ENCODE measurements at regions not wholly inside any gene's neighbourhood (a gene's known extent, or its start where the extent isn't known, plus 50 kb on each side); places are given as distances from the start of the nearest gene placed in this dataset.

- Histone ChIP-seq H3K36me3 (ENCODE audit: insufficient read depth, low read length) (no peaks in the 10 kb centered on the region), H3K27ac (ENCODE audit: low read depth in 1 of 2, low read length in 2 of 2) (no peak overlapping the region), H3K9me3 (ENCODE audit: control insufficient read depth in 1 of 2, insufficient read depth in 1 of 2, low read length in 2 of 2) (peaks cover 0 to 5% of the 10 kb centered on the region in 2 experiments), H3K4me1 (ENCODE audit: insufficient read depth, low read length) (no peaks in the 10 kb centered on the region), H3K27me3 (ENCODE audit: control insufficient read depth in 1 of 2, insufficient read depth in 2 of 2, low read length in 2 of 2) (no peaks in the 10 kb centered on the region), H3K4me3 (ENCODE audit: low read length) (no peak overlapping the region)
- intact Hi-C loops (cut with DNase I, micrococcal nuclease) = no loop called here
- CTCF ChIA-PET = no interaction called here
- TF ChIP-seq CTCF (IDR thresholded peaks at IDR 0.05) = no peak
- no peaks in the 10 kb centered on the region for H3K27me3 Mint-ChIP-seq
- H3K9me3 Mint-ChIP-seq = no peaks in the 10 kb centered on the region
- POLR2A ChIA-PET = no interaction called here
- no peaks in the 10 kb centered on the region for H3K4me1 Mint-ChIP-seq (ENCODE audit: low read depth)
- H3K36me3 Mint-ChIP-seq (ENCODE audit: low read depth) = no peaks in the 10 kb centered on the region
- DNase-seq (no peak), ATAC-seq (ENCODE audit: poor library complexity) (no peak)
- H3K27ac Mint-ChIP-seq = no peak overlapping the region
- H3K4me3 Mint-ChIP-seq = no peak overlapping the region
These were observed 90.1 kb upstream of the ARMC3 start for GRCh38 chr10:22837771-22838170.

- POLR2A ChIA-PET = no interaction called here
- Mint-ChIP-seq H3K4me3 (no peak overlapping the region), H3K9me3 (no peaks in the 10 kb centered on the region), H3K27ac (no peak overlapping the region), H3K36me3 (ENCODE audit: low read depth) (no peaks in the 10 kb centered on the region), H3K27me3 (no peaks in the 10 kb centered on the region), H3K4me1 (ENCODE audit: low read depth) (no peaks in the 10 kb centered on the region)
- Histone ChIP-seq H3K27ac (ENCODE audit: low read depth in 1 of 2, low read length in 2 of 2) (no peak overlapping the region), H3K4me3 (ENCODE audit: low read length) (no peak overlapping the region), H3K4me1 (ENCODE audit: insufficient read depth, low read length) (no peaks in the 10 kb centered on the region), H3K9me3 (ENCODE audit: control insufficient read depth in 1 of 2, insufficient read depth in 1 of 2, low read length in 2 of 2) (peaks cover 0 to 5% of the 10 kb centered on the region in 2 experiments), H3K36me3 (ENCODE audit: insufficient read depth, low read length) (no peaks in the 10 kb centered on the region), H3K27me3 (ENCODE audit: control insufficient read depth in 1 of 2, insufficient read depth in 2 of 2, low read length in 2 of 2) (no peaks in the 10 kb centered on the region)
- CTCF ChIA-PET = no interaction called here
- intact Hi-C loops (cut with DNase I, micrococcal nuclease) = no loop called here
- no peak for DNase-seq
- TF ChIP-seq CTCF (IDR thresholded peaks at IDR 0.05) = no peak
- no peak for ATAC-seq (ENCODE audit: poor library complexity)
These were observed 90.5 kb upstream of the ARMC3 start for GRCh38 chr10:22837351-22837750.

- DNase-seq (no peak), ATAC-seq (ENCODE audit: poor library complexity) (no peak)
- no peaks in the 10 kb centered on the region for H3K4me1 ChIP-seq (ENCODE audit: insufficient read depth, low read length)
- no peaks in the 10 kb centered on the region for H3K36me3 Mint-ChIP-seq (ENCODE audit: low read depth)
- TF ChIP-seq CTCF (IDR thresholded peaks at IDR 0.05) = no peak
- peaks cover 0 to 12% of the 10 kb centered on the region in 2 experiments for H3K9me3 ChIP-seq (ENCODE audit: control insufficient read depth in 1 of 2, insufficient read depth in 1 of 2, low read length in 2 of 2)
- no peak overlapping the region for H3K4me3 Mint-ChIP-seq
- H3K4me3 ChIP-seq (ENCODE audit: low read length) = no peak overlapping the region
- H3K27me3 Mint-ChIP-seq = no peaks in the 10 kb centered on the region
- no peaks in the 10 kb centered on the region for H3K4me1 Mint-ChIP-seq (ENCODE audit: low read depth)
- no peaks in the 10 kb centered on the region for H3K36me3 ChIP-seq (ENCODE audit: insufficient read depth, low read length)
- H3K9me3 Mint-ChIP-seq = no peaks in the 10 kb centered on the region
- H3K27me3 ChIP-seq (ENCODE audit: control insufficient read depth in 1 of 2, insufficient read depth in 2 of 2, low read length in 2 of 2) = no peaks in the 10 kb centered on the region
- H3K27ac ChIP-seq (ENCODE audit: low read depth in 1 of 2, low read length in 2 of 2) = no peak overlapping the region
- H3K27ac Mint-ChIP-seq = no peak overlapping the region
- intact Hi-C loops (cut with DNase I, micrococcal nuclease) = no loop called here
- ChIA-PET POLR2A (no interaction called here), CTCF (interaction anchor here (0.6 kb wide), 1 partner anchor 33 kb away, joined by 3 read pairs; no protein-coding TSS in a partner anchor)
These were observed 93.4 kb upstream of the ARMC3 start for GRCh38 chr10:22834471-22834870.
